H1 (cell line): ENCODE measurements at regions not wholly inside any gene's neighbourhood (a gene's known extent, or its start where the extent isn't known, plus 50 kb on each side); places are given as distances from the start of the nearest gene placed in this dataset.

ENCODE experiments used
- CEBPB ChIP-seq: IDR thresholded peaks from 2 replicates; pipeline ENCODE4 v1.6.1; 2012; ENCODE audit warnings: low read depth, low read length
- CTCF ChIP-seq, 3 experiments: IDR thresholded peaks; 1 replicate in 2 of 3; 2 replicates in 1 of 3; pipeline versions ENCODE4 v1.5.1 to v1.6.1; 2011; ENCODE audit warnings: low read length in 3 of 3, mild to moderate bottlenecking in 3 of 3, inconsistent platforms in 2 of 3, low read depth in 1 of 3, moderate library complexity in 1 of 3; ENCODE audit not compliant: insufficient read depth in 1 of 3; ENCODE audit errors: control extremely low read depth in 1 of 3
- EGR1 ChIP-seq: IDR thresholded peaks from 2 replicates; pipeline ENCODE4 v1.6.1; 2011; ENCODE audit warnings: low read depth, low read length, borderline replicate concordance
- EP300 ChIP-seq, 2 experiments: IDR thresholded peaks; 1 replicate in 1 of 2; 2 replicates in 1 of 2; pipeline ENCODE4 v1.6.1; 2011 to 2012; ENCODE audit warnings: low read depth in 2 of 2, low read length in 2 of 2, mild to moderate bottlenecking in 2 of 2, borderline replicate concordance in 1 of 2, inconsistent platforms in 1 of 2, moderate library complexity in 1 of 2
- FOSL1 ChIP-seq: IDR thresholded peaks from 2 replicates; pipeline ENCODE4 v1.6.1; 2011; ENCODE audit warnings: mild to moderate bottlenecking, low read depth, low read length, moderate library complexity; ENCODE audit not compliant: insufficient read depth
- HDAC2 ChIP-seq, 2 experiments: fragments of 300-600 bp in 1 of 2; sonication (generic) in 1 of 2; IDR thresholded peaks; 2 replicates each; pipeline ENCODE4 v1.6.1; 2011 to 2012; ENCODE audit warnings: low read depth in 2 of 2, low read length in 2 of 2, mild to moderate bottlenecking in 2 of 2, moderate library complexity in 2 of 2, borderline replicate concordance in 1 of 2, inconsistent platforms in 1 of 2
- HDAC6 ChIP-seq: IDR thresholded peaks from one replicate; pipeline ENCODE4 v1.7.1; 2012; ENCODE audit warnings: low read depth, mild to moderate bottlenecking, inconsistent platforms, low read length, moderate library complexity
- MAX ChIP-seq: IDR thresholded peaks from 2 replicates; pipeline ENCODE4 v1.6.1; 2012; ENCODE audit warnings: inconsistent platforms
- POLR2A ChIP-seq, 2 experiments: IDR thresholded peaks; 1 replicate in 1 of 2; 2 replicates in 1 of 2; pipeline ENCODE4 v1.6.1; 2011; ENCODE audit warnings: low read depth in 2 of 2, low read length in 2 of 2, mild to moderate bottlenecking in 2 of 2; ENCODE audit errors: control extremely low read depth in 1 of 2
- POLR2AphosphoS5 ChIP-seq: IDR thresholded peaks from 2 replicates; pipeline ENCODE4 v1.6.1; 2011; ENCODE audit warnings: low read depth, low read length
- RAD21 ChIP-seq, 2 experiments: IDR thresholded peaks in 1 of 2; conservative IDR thresholded peaks in 1 of 2; 2 replicates each; pipeline ENCODE4 v1.6.1; 2011; ENCODE audit warnings: low read depth in 2 of 2, low read length in 2 of 2, improper control_type of control experiment in 1 of 2, inconsistent platforms in 1 of 2, mild to moderate bottlenecking in 1 of 2, moderate library complexity in 1 of 2
- SIN3A ChIP-seq, 2 experiments: IDR thresholded peaks in 1 of 2; conservative IDR thresholded peaks in 1 of 2; 2 replicates each; pipeline ENCODE4 v1.6.1; 2011 to 2012; ENCODE audit warnings: low read length in 2 of 2, improper control_type of control experiment in 1 of 2, low read depth in 1 of 2, mild to moderate bottlenecking in 1 of 2
- SP4 ChIP-seq: IDR thresholded peaks from 2 replicates; pipeline ENCODE4 v1.6.1; 2012; ENCODE audit warnings: low read length, inconsistent platforms

- no peak for TF ChIP-seq SP4
- TF ChIP-seq HDAC6: no peak
- no peak for TF ChIP-seq EGR1
- no peak for TF ChIP-seq POLR2AphosphoS5
- no peak for TF ChIP-seq HDAC2 (IDR thresholded peaks at IDR 0.05; ENCODE audit: borderline replicate concordance in 1 of 2, low read depth in 2 of 2, low read length in 2 of 2)
- no peak for TF ChIP-seq POLR2A (IDR thresholded peaks at IDR 0.05; ENCODE audit: control extremely low read depth in 1 of 2, low read depth in 2 of 2, low read length in 2 of 2)
- no peak for TF ChIP-seq CTCF (IDR thresholded peaks at IDR 0.05; ENCODE audit: control extremely low read depth in 1 of 3, insufficient read depth in 1 of 3, low read depth in 1 of 3, low read length in 3 of 3)
- TF ChIP-seq SIN3A (conservative IDR thresholded peaks at IDR 0.05 in 1 of 2, IDR thresholded peaks at IDR 0.05 in 1 of 2; ENCODE audit: low read depth in 1 of 2, low read length in 2 of 2): no peak
- no peak for TF ChIP-seq RAD21 (IDR thresholded peaks at IDR 0.05 in 1 of 2, conservative IDR thresholded peaks at IDR 0.05 in 1 of 2; ENCODE audit: low read depth in 2 of 2, low read length in 2 of 2)
- TF ChIP-seq MAX: no peak
- no peak for TF ChIP-seq EP300 (IDR thresholded peaks at IDR 0.05; ENCODE audit: borderline replicate concordance in 1 of 2, low read depth in 2 of 2, low read length in 2 of 2)
- no peak for TF ChIP-seq CEBPB
- TF ChIP-seq FOSL1: no peak
Measured at GRCh38 chr11:98835335-98835734, 185.4 kb upstream of the CNTN5 start.
